Ishikawa (cell line): ENCODE measurements at regions not wholly inside any gene's neighbourhood (a gene's known extent, or its start where the extent isn't known, plus 50 kb on each side); places are given as distances from the start of the nearest gene placed in this dataset.

Experiments used
- CEBPB ChIP-seq: IDR thresholded peaks from 2 replicates; pipeline ENCODE4 v1.6.1; 2012
- EP300 ChIP-seq: IDR thresholded peaks from 2 replicates; pipeline ENCODE4 v1.6.1; 2012; ENCODE audit warnings: borderline replicate concordance
- MAX ChIP-seq: IDR thresholded peaks from 2 replicates; pipeline ENCODE4 v1.6.1; 2012
- RAD21 ChIP-seq: IDR thresholded peaks from 2 replicates; pipeline ENCODE4 v1.6.1; 2012; ENCODE audit warnings: low read depth
- REST ChIP-seq: IDR thresholded peaks from 2 replicates; pipeline ENCODE4 v1.6.1; 2012; ENCODE audit warnings: low read depth, mild to moderate bottlenecking
- TAF1 ChIP-seq: IDR thresholded peaks from 2 replicates; pipeline ENCODE4 v1.6.1; 2012; ENCODE audit warnings: low read depth, mild to moderate bottlenecking
- TEAD4 ChIP-seq: IDR thresholded peaks from 2 replicates; pipeline ENCODE4 v1.6.1; 2012

- TF ChIP-seq RAD21, result no peak
- TF ChIP-seq MAX, result no peak
- no peak for TF ChIP-seq CEBPB
- TF ChIP-seq REST, result no peak
- TF ChIP-seq TEAD4, result no peak
- TF ChIP-seq TAF1, result no peak
- TF ChIP-seq EP300, result no peak
These were observed 585.8 kb upstream of the UBE2E2 start for GRCh38 chr3:22617372-22617771.
